ENCODE measurements at regions not wholly inside any gene's neighbourhood (a gene's known extent, or its start where the extent isn't known, plus 50 kb on each side); places are given as distances from the start of the nearest gene placed in this dataset.

GRCh38 chr2:157043786-157044185 lies 213.7 kb upstream of the GALNT5 start:
- DNase-seq (ENCODE audit: low read depth in 4 of 4, low spot score in 3 of 4), result no peak

GRCh38 chr2:157046396-157046795 lies 211.1 kb upstream of the GALNT5 start:
- no peak for DNase-seq (ENCODE audit: low read depth in 4 of 4, low spot score in 3 of 4)

- no peak for DNase-seq (ENCODE audit: low read depth in 4 of 4, low spot score in 3 of 4)
Measured at GRCh38 chr2:157052685-157053224, 204.8 kb upstream of the GALNT5 start.

- DNase-seq (ENCODE audit: low read depth in 4 of 4, low spot score in 3 of 4), result no peak
Measured at GRCh38 chr2:157053876-157054275, 203.6 kb upstream of the GALNT5 start.

GRCh38 chr2:157055660-157056199 lies 201.8 kb upstream of the GALNT5 start:
- DNase-seq (ENCODE audit: low read depth in 4 of 4, low spot score in 3 of 4), result peak in 2 of 4 donors; percentile 8 to 16

- DNase-seq (ENCODE audit: low read depth in 4 of 4, low spot score in 3 of 4), result no peak
Measured at GRCh38 chr2:157056200-157056676, 201.3 kb upstream of the GALNT5 start.

GRCh38 chr2:157058161-157058560 lies 199.3 kb upstream of the GALNT5 start:
- no peak for DNase-seq (ENCODE audit: low read depth in 4 of 4, low spot score in 3 of 4)

GRCh38 chr2:157059036-157059435 lies 198.5 kb upstream of the GALNT5 start:
- DNase-seq (ENCODE audit: low read depth in 4 of 4, low spot score in 3 of 4), result no peak

- no peak for DNase-seq (ENCODE audit: low read depth in 4 of 4, low spot score in 3 of 4)
Measured at GRCh38 chr2:157061799-157062198, 195.7 kb upstream of the GALNT5 start.

- DNase-seq (ENCODE audit: low read depth in 4 of 4, low spot score in 3 of 4), result no peak
Measured at GRCh38 chr2:157067562-157067961, 189.9 kb upstream of the GALNT5 start.

- DNase-seq (ENCODE audit: low read depth in 4 of 4, low spot score in 3 of 4), result no peak
Measured at GRCh38 chr2:157068237-157068636, 189.3 kb upstream of the GALNT5 start.

GRCh38 chr2:157075924-157076323 lies 181.6 kb upstream of the GALNT5 start:
- DNase-seq (ENCODE audit: low read depth in 4 of 4, low spot score in 3 of 4), result no peak

GRCh38 chr2:157076526-157077161 lies 180.9 kb upstream of the GALNT5 start:
- DNase-seq (ENCODE audit: low read depth in 4 of 4, low spot score in 3 of 4), result no peak

- DNase-seq (ENCODE audit: low read depth in 4 of 4, low spot score in 3 of 4), result no peak
Measured at GRCh38 chr2:157077753-157078350, 179.7 kb upstream of the GALNT5 start.

- DNase-seq (ENCODE audit: low read depth in 4 of 4, low spot score in 3 of 4), result no peak
Measured at GRCh38 chr2:157082950-157083349, 174.6 kb upstream of the GALNT5 start.

GRCh38 chr2:157085522-157085921 lies 172.0 kb upstream of the GALNT5 start:
- DNase-seq (ENCODE audit: low read depth in 4 of 4, low spot score in 3 of 4), result no peak

GRCh38 chr2:157087373-157088002 lies 170.0 kb upstream of the GALNT5 start:
- DNase-seq (ENCODE audit: low read depth in 4 of 4, low spot score in 3 of 4), result no peak

GRCh38 chr2:157093666-157094065 lies 163.8 kb upstream of the GALNT5 start:
- no peak for DNase-seq (ENCODE audit: low read depth in 4 of 4, low spot score in 3 of 4)

- no peak for DNase-seq (ENCODE audit: low read depth in 4 of 4, low spot score in 3 of 4)
Measured at GRCh38 chr2:157105372-157105771, 152.1 kb upstream of the GALNT5 start.

- DNase-seq (ENCODE audit: low read depth in 4 of 4, low spot score in 3 of 4), result no peak
Measured at GRCh38 chr2:157106950-157107349, 150.6 kb upstream of the GALNT5 start.

GRCh38 chr2:157107460-157107859 lies 150.0 kb upstream of the GALNT5 start:
- DNase-seq (ENCODE audit: low read depth in 4 of 4, low spot score in 3 of 4), result no peak
